IMR-90 (cell line): ENCODE measurements at regions not wholly inside any gene's neighbourhood (a gene's known extent, or its start where the extent isn't known, plus 50 kb on each side); places are given as distances from the start of the nearest gene placed in this dataset.

ENCODE experiments used
- microRNA-seq, 2 experiments: library from miRNA; stranded (forward) in 1 of 2; unstranded in 1 of 2; fragments of 10-50 nt in 1 of 2; fragments of <30 nt in 1 of 2; gene quantifications in 1 of 2; microRNA quantifications in 1 of 2; one replicate each; pipeline versions ENCODE3 to v1.1.0; 2013 to 2020; ENCODE audit not compliant: insufficient read depth in 1 of 2, insufficient read length in 1 of 2, unreplicated experiment in 1 of 2
- small RNA-seq, 5 experiments: library from RNA; depleted of rRNA; stranded (forward); fragments of <200 nt; gene quantifications; one replicate each; pipeline ENCODE3, GENCODE V24; 2012

Small RNAs in the stretch of these regions (microRNA-seq; reads per million reads assigned to microRNA genes)
- gene MIR3680-1 = 0 reads per million in 2 experiments

Small RNAs in the stretch of these regions (small RNA-seq; reads per million reads assigned to genes)
- 0 reads per million in 5 experiments for gene MIR3680-1
